ENCODE measurements at regions not wholly inside any gene's neighbourhood (a gene's known extent, or its start where the extent isn't known, plus 50 kb on each side); places are given as distances from the start of the nearest gene placed in this dataset.

GRCh38 chr5:135091286-135091685, 57.3 kb upstream of the PITX1 start:
- no peak for DNase-seq

GRCh38 chr5:135089912-135090311, 55.9 kb upstream of the PITX1 start:
- ATAC-seq (no peak), DNase-seq (no peak)
- intact Hi-C loops (cut with micrococcal nuclease) = no loop called here

More at GRCh38 chr5:135091286-135091685, 57.3 kb upstream of the PITX1 start:
- no peak for ATAC-seq
- intact Hi-C loops (cut with micrococcal nuclease) = no loop called here

DNA sequence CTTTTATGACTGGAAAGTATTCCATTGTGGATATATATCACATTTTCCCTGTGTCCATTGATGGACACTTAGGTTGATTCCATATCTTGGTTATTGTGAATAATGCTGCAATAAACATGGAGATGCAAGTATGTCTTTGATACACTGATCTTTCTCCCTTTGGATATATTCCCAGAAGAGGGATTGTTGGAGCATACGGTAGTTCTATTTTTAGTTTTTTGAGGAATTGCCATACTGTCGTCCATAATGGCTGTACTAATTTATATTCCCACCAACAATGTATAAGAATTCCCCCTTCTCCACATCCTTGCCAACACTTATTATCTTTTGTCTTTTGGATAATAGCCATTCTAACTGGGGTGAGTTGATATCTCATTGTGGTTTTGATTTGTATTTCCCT, 54.9 kb upstream of the PITX1 start:
- DNase-seq (no peak), ATAC-seq (no peak)
- intact Hi-C loops (cut with micrococcal nuclease) = no loop called here

DNA sequence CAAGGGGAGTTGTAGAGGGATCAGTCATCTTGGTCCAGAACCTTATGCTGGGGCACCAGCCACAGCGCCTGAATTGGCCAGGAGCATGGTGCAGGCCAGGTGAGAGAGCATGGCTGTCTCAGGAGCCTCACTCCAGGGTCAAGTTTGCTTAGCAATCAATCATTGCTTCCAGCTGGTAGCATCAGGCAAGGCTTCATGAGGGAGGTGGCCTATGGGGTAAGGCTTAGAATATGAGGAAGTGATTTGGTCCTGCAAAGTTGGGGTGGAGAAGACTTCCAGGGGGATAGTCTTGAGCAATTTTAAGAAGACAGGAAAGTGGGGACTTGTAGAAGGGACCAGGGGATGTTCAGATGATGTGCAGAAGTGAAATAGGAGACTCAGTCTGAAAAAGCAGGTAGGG, 53.9 kb upstream of the PITX1 start:
- DNase-seq = no peak
- intact Hi-C loops (cut with micrococcal nuclease) = no loop called here
- ATAC-seq = no peak

DNA sequence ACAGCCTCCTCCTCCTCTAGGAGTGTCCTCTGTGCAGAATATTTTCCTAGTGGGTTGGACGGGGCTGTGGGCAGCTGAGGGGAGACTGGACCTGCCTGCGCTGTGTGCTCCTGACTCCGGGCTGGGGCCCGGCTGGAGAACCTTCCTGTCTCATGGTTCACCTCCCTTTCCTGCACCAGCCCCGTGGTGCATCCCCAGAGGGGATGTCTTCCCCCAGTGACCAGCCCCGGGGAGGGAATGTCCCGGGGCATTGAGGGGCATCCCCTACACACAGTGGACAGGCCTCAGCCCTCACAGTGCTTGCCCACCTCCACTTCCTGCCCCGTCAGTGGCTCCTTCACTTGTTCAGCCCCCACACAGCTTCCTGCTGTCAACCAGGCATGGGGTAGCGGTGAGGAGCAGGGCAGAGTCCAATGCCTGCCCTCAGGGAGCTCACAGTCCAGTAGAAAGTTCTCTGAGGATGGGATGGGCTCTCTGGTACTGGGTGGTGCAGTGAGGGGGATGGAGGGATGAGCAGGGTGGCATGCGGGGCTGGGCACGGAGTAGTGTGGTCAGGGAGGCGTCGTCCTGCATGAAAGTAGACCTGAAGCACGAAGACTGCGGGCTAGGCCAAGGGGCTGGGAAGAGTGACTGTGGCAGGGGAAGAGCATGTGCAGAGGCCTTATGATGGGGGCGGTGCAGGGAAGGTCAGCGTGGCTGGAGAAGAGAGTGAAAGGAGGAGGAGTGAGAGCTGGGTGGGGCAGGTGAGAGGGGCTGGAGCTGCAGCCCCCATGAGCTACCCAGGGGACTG, 52.1 kb upstream of the PITX1 start:
- DNase-seq (no peak), ATAC-seq (no peak)
- intact Hi-C loops (cut with micrococcal nuclease) = no loop called here

- DNase-seq (no peak), ATAC-seq (no peak)
- intact Hi-C loops (cut with micrococcal nuclease) = no loop called here
Measured at GRCh38 chr5:135085133-135085935, 51.3 kb upstream of the PITX1 start.

Data from left ventricle myocardium superior (tissue), 1 donor.